Kidney glomerular epithelial cell (primary cell): ENCODE measurements at regions not wholly inside any gene's neighbourhood (a gene's known extent, or its start where the extent isn't known, plus 50 kb on each side); places are given as distances from the start of the nearest gene placed in this dataset.

Experiments used
- DNase-seq: peaks from one replicate; lab custom pipeline; 2025; lab: John Stamatoyannopoulos, UW

- no peak for DNase-seq
Observed at GRCh38 chr7:144969787-144970186, 133.9 kb upstream of the TPK1 start.

- no peak for DNase-seq
Observed at GRCh38 chr7:144960763-144961162, 124.9 kb upstream of the TPK1 start.

GRCh38 chr7:144957998-144958397, 122.1 kb upstream of the TPK1 start:
- no peak for DNase-seq

GRCh38 chr7:144955422-144955821, 119.6 kb upstream of the TPK1 start:
- no peak for DNase-seq

- no peak for DNase-seq
Observed at GRCh38 chr7:144941127-144941526, 105.3 kb upstream of the TPK1 start.

- DNase-seq, result no peak
Observed at GRCh38 chr7:144937199-144937598, 101.3 kb upstream of the TPK1 start.

GRCh38 chr7:144936314-144936713, 100.5 kb upstream of the TPK1 start:
- DNase-seq, result no peak

GRCh38 chr7:144910411-144910810, 74.6 kb upstream of the TPK1 start:
- DNase-seq, result no peak

GRCh38 chr7:144908943-144909556, 73.2 kb upstream of the TPK1 start:
- no peak for DNase-seq

GRCh38 chr7:144908324-144908723, 72.5 kb upstream of the TPK1 start:
- DNase-seq, result no peak

- DNase-seq, result no peak
Observed at GRCh38 chr7:144907577-144907976, 71.7 kb upstream of the TPK1 start.

GRCh38 chr7:144903201-144903600, 67.3 kb upstream of the TPK1 start:
- no peak for DNase-seq

GRCh38 chr7:144892761-144893160, 56.9 kb upstream of the TPK1 start:
- no peak for DNase-seq
